Activated CD4-positive, alpha-beta memory T cell treated with anti-CD3 and anti-CD28 coated beads for 36 hours (primary cell): ENCODE measurements at regions not wholly inside any gene's neighbourhood (a gene's known extent, or its start where the extent isn't known, plus 50 kb on each side); places are given as distances from the start of the nearest gene placed in this dataset.
A peak's percentile ranks its signal among the peaks of the same experiment; 100 is the strongest.
"Not testable (repeated sequence)": the region's sequence is repeated elsewhere in the genome, so short reads cannot be mapped to it uniquely, and the experiment has no call there.

Experiments
- CTCF ChIA-PET: fragments of 350-600 bp; sonication (Branson Sonifier 250); formaldehyde crosslinking; loops from one replicate; lab custom pipeline; 2021; ENCODE audit warnings: antibody characterized with exemption, inconsistent platforms; lab: Charles Lee
- POLR2A ChIA-PET: fragments of 350-600 bp; sonication (Branson Sonifier 250); formaldehyde crosslinking; loops from one replicate; lab custom pipeline; 2021; ENCODE audit warnings: antibody characterized with exemption; lab: Charles Lee
- DNase-seq: peaks from one replicate; pipeline ENCODE4 v3.0.0-alpha.2; 2020
- H3K27ac Mint-ChIP-seq: one replicate; pipeline ENCODE4 v1.8.0; 2021; ENCODE audit warnings: mixed read lengths
- H3K27me3 Mint-ChIP-seq: one replicate; pipeline ENCODE4 v1.8.0; 2021; ENCODE audit warnings: mixed read lengths
- H3K36me3 Mint-ChIP-seq: one replicate; pipeline ENCODE4 v1.8.0; 2021; ENCODE audit warnings: mixed read lengths
- H3K4me1 Mint-ChIP-seq: one replicate; pipeline ENCODE4 v1.8.0; 2021; ENCODE audit warnings: low read depth, mixed read lengths
- H3K4me3 Mint-ChIP-seq: one replicate; pipeline ENCODE4 v1.8.0; 2021; ENCODE audit warnings: mild to moderate bottlenecking, mixed read lengths
- H3K9me3 Mint-ChIP-seq: one replicate; pipeline ENCODE4 v1.8.0; 2021; ENCODE audit warnings: mixed read lengths
- intact Hi-C: fragments of 100-400 bp; cut with micrococcal nuclease; formaldehyde crosslinking; loops from one replicate; pipeline ENCODE4 v1.15.1; 2023

DNA sequence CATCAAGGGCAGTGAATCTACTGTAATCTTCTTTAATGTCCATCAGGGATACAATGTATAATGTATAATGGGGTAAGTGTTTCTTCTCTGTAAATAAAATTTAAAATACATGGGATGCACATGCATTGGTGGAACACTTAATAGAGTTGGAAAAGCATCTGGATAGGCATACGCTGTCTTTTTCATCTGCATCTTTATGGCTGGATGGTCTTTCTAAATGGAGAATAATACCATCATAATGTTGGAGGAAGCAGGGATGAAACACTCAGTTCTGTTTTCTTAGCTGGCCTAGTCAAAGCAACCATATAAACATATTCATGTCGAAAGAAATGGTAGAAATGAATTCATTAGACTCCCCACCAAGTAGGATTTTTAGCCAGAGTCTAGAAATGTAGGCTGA is 202.8 kb downstream of the CDCA7 start:
- H3K27ac Mint-ChIP-seq: no peak overlapping the region
- no peaks in the 10 kb centered on the region for H3K36me3 Mint-ChIP-seq
- CTCF ChIA-PET: no interaction called here
- H3K4me3 Mint-ChIP-seq: no peak overlapping the region
- POLR2A ChIA-PET: no interaction called here
- peaks cover 5% of the 10 kb centered on the region for H3K4me1 Mint-ChIP-seq
- no peak for DNase-seq
- H3K27me3 Mint-ChIP-seq: peaks cover 10% of the 10 kb centered on the region
- no peaks in the 10 kb centered on the region for H3K9me3 Mint-ChIP-seq
- intact Hi-C loops: no loop called here

DNA sequence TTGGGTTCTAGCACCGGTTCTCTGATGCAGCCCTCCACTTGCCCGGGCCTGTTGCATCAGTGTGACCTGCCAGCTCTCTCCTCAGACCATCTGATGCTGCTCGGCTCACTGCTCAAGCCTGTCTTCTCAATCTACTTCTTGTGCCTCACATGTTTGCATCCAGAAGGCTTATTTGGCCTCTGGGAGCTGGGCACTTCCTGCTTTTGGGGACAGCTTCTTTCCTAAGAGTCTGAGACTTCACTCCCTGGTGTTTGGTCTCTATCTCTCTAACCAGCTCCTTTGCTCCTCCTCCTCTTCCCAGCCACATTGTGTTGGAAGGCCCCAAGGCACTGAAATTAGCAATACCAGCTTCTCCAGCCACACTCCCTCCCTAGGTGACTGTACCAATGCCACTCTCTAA is 212.8 kb downstream of the CDCA7 start:
- CTCF ChIA-PET: interaction anchor here (0.6 to 2.2 kb wide), 4 partner anchors 11 to 166 kb away, joined by 3 to 6 read pairs (median 4); no protein-coding TSS in a partner anchor

DNA sequence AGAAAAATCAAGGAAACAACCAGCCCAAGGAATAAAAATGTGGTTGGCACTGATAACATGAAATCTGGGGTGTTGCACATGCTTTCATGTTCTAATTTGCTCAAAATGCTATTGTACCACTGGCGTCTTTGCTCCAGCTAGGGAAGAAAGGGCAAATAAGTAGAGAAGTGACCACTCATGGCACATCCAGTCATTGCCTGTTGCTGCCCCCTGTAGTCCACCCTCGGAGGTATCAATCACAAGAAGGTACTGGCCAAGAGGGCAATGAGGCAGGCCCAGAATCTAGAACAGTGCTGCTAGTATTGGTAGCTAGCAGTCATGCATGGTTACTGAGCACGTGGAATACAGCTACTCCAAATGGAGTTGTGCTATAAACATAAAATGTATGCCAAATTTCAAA is 213.4 kb downstream of the CDCA7 start:
- Mint-ChIP-seq H3K36me3 (no peaks in the 10 kb centered on the region), H3K9me3 (no peaks in the 10 kb centered on the region), H3K4me3 (no peak overlapping the region), H3K27me3 (peaks cover 9% of the 10 kb centered on the region), H3K4me1 (peaks cover 3% of the 10 kb centered on the region), H3K27ac (no peak overlapping the region)
- POLR2A ChIA-PET: no interaction called here
- DNase-seq: peak; percentile 19
- intact Hi-C loops: no loop called here
- CTCF ChIA-PET: interaction anchor here (0.6 to 2.2 kb wide), 5 partner anchors 11 to 167 kb away, joined by 3 to 6 read pairs (median 3); no protein-coding TSS in a partner anchor

More for the DNA sequence above, 212.8 kb downstream of the CDCA7 start:
- intact Hi-C loops: no loop called here
- Mint-ChIP-seq H3K4me1 (peaks cover 3% of the 10 kb centered on the region), H3K27ac (no peak overlapping the region), H3K27me3 (peaks cover 13% of the 10 kb centered on the region), H3K9me3 (no peaks in the 10 kb centered on the region), H3K4me3 (no peak overlapping the region), H3K36me3 (no peaks in the 10 kb centered on the region)
- no peak for DNase-seq
- POLR2A ChIA-PET: no interaction called here

DNA sequence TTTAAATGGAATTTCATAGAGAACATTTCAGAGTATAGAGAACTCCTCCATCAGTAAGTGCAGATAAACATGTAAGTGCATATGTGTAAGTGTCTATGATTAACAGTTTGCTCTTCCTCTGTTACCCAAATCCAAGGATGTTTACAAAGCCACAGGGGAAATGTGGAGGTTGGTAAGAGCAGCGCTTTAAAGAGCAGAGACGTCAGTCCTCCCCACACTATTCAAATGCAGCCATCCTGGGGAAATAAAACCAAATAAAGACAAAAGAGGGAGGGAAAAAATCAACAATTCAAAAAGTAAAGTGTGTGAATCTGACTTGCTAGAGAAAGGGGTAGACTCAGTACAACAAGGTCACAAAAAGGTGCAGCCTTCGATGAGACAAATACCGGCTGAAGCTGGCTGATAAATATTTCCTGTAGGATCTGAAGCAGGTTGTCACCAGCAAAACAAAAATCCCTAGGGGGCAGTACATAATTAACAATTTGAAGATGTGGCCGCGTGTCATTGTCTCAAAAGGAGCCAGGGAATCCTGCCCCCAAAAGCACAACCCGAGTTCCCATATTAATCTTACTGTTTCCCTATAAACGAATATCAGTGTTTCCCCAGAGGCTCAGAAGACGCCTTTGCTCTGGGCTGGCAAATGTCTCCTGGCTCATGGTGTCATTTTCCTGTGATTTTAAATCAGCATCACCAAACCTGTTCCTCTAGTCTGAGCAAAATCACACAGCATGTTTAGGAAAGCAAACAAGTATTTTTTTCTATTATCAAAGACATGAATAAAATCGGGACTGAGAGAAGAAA is 216.5 kb downstream of the CDCA7 start:
- Mint-ChIP-seq H3K27me3 (peaks cover 7% of the 10 kb centered on the region), H3K9me3 (no peaks in the 10 kb centered on the region), H3K27ac (no peak overlapping the region), H3K4me1 (peaks cover 3% of the 10 kb centered on the region), H3K4me3 (no peak overlapping the region), H3K36me3 (no peaks in the 10 kb centered on the region)
- no peak for DNase-seq
- POLR2A ChIA-PET: no interaction called here
- CTCF ChIA-PET: no interaction called here
- intact Hi-C loops: loop anchor here (5.0 kb wide), 1 partner anchor 771 kb away; no protein-coding TSS in a partner anchor

DNA sequence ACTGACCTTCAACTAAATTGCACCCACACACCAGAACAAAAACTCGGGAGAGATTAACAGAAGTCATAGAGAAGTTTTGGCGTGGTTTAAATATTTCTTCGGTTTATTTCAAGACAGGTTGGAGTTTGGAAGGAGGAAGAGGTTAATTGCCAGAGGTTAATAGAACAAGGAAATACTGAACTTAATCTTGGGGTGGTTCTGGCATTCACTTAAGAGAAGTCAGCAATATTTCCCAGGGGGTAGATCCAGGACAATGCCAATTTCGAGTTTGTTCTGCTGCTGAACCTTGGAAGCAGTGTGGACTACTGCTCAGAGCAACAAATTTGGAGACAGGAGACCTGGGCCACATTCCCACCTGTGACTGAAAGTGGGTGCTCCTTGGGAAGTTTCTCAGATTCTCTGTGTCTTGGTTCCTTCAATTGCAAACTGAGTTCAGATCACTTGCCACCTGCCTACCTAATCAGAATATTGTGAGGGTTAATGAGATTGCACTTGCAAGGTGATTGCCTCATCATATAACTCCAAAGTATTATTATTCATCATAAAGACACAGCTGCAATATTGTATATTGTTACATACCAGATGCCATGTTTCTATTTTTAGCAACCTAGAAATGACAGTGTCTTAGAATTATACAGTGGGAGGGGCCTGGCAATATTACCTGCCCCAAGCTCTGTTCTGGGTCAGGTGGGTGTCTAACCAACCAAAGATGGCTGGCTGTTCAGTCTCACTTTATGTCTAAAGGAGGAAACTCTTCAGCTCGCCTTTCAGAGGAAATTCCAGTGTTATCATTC is 217.4 kb downstream of the CDCA7 start:
- ChIA-PET CTCF (no interaction called here), POLR2A (no interaction called here)
- no peak for DNase-seq
- H3K4me3 Mint-ChIP-seq: no peak overlapping the region
- peaks cover 7% of the 10 kb centered on the region for H3K27me3 Mint-ChIP-seq
- H3K4me1 Mint-ChIP-seq: peaks cover 3% of the 10 kb centered on the region
- H3K36me3 Mint-ChIP-seq: no peaks in the 10 kb centered on the region
- intact Hi-C loops: loop anchor here (5.0 kb wide), 1 partner anchor 770 kb away; no protein-coding TSS in a partner anchor
- H3K9me3 Mint-ChIP-seq: no peaks in the 10 kb centered on the region
- H3K27ac Mint-ChIP-seq: no peak overlapping the region

DNA sequence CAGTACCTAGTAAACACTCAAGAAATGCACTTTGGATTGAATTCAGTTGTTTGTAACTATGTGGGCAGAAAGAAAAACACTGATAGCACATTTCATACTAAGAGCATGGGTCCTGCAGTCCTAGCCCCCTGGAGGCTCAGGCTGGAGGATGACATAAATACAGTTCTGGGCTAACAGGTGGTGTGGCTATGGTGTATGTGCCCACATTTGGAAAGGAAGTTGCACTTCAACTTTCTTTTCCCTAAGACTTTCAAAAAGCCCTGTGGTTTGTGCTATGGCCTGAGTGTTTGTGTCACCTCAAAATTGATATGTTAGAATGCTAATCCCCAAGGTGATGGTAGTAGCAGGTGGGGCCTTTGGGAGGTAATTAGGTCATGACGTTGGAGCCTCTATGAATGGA is 218.2 kb downstream of the CDCA7 start:
- H3K9me3 Mint-ChIP-seq: no peaks in the 10 kb centered on the region
- H3K27me3 Mint-ChIP-seq: peaks cover 7% of the 10 kb centered on the region
- DNase-seq: no peak
- H3K4me1 Mint-ChIP-seq: peaks cover 3% of the 10 kb centered on the region
- H3K36me3 Mint-ChIP-seq: no peaks in the 10 kb centered on the region
- intact Hi-C loops: loop anchor here (5.0 kb wide), 1 partner anchor 769 kb away; no protein-coding TSS in a partner anchor
- no peak overlapping the region for H3K4me3 Mint-ChIP-seq
- ChIA-PET POLR2A (no interaction called here), CTCF (no interaction called here)
- no peak overlapping the region for H3K27ac Mint-ChIP-seq

DNA sequence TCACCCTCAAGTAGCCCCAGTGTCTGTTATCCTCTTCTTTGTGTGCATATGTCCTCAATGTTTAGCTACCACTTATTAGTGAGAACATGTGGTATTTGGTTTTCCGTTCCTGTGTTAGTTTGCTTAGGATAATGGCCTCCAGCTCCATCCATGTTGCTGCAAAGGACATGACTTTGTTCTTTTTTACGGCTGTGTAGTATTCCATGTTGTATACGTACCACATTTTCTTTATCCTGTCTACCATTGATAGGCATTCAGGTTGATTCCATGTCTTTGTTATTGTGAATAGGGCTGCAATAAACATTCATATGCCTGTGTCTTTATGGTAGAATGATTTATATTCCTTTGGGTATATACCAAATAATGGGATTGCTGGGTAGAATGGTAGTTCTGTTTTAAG is 219.1 kb downstream of the CDCA7 start:
- H3K9me3 Mint-ChIP-seq, H3K36me3 Mint-ChIP-seq, H3K27ac Mint-ChIP-seq, CTCF ChIA-PET, H3K4me3 Mint-ChIP-seq, DNase-seq, H3K27me3 Mint-ChIP-seq, H3K4me1 Mint-ChIP-seq, POLR2A ChIA-PET: not testable (repeated sequence)
- intact Hi-C loops: loop anchor here (5.0 kb wide), 1 partner anchor 769 kb away; no protein-coding TSS in a partner anchor

DNA sequence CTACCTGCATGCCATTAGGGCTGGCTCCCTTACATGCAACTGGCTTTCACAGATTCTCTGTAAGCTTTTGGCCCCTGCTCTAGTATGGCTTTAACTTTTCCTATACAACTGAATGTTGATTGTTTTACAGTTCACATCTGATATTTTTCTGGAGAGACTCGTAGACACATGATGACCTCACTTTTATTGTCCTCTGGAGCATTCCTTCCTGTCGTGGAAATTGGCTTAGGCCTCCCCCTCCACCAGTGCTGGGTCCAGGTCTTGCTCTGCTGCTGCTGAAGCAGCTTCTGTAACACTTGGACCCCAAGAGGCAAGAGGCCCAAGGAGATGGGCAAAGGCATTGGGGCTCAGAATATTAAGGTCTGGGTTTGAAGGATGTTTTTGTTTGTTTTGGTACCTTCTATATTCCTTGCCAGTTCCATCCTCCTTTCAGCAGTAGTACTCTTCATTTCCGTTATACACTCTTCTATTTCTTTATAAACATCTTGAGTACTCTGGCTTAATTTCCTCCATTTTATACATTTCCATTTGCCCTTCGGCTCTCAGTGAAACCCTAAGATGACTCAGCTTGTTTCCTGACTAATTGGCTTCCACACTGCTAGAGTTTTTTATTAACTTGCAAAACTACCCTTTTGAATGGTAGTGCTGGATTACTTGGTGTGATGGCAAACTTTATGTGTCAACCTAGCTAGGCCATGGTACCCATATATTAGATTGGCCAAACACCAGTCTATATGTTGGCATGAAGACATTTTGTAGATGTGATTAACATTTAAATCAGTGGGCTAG is 219.8 kb downstream of the CDCA7 start:
- Mint-ChIP-seq H3K36me3 (no peaks in the 10 kb centered on the region), H3K4me3 (no peak overlapping the region), H3K27ac (no peak overlapping the region), H3K27me3 (peaks cover 3% of the 10 kb centered on the region), H3K9me3 (no peaks in the 10 kb centered on the region), H3K4me1 (peaks cover 3% of the 10 kb centered on the region)
- DNase-seq: no peak
- CTCF ChIA-PET: no interaction called here
- intact Hi-C loops: loop anchor here (5.0 kb wide), 1 partner anchor 768 kb away; no protein-coding TSS in a partner anchor
- POLR2A ChIA-PET: no interaction called here

DNA sequence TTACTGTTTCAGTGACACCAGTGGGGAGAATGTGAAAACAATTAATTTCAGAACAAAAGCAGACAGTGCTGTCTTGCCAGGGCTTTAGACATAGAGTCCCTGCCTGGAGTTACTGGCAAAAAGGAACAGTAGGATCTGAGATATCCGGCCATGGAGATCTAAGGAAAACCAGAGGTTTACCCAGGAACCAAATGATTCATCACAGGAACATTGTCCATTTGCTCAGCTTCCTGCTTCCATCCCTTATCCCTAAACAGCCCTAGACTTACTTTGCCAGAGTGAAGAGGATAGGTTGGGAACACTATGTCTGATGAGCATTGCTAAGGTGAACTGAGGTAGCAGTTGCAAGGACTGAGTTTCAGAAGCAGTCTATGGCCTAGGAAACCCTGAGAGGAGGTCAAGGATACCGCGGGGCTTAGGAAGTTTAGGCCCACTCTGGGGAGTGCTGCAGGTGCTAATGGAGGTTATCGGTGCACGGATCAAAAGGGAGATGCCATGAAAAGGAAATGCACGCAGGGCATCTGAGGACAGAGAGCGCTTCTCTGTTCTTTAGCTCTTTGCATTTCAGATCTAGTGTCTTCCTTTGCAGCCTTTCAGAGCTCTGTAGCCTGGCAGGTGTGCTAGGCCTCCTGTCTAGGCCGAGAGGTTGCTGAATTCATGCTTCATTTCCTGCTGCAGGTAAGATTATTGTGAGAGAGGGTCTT is 223.9 kb downstream of the CDCA7 start:
- no peaks in the 10 kb centered on the region for H3K36me3 Mint-ChIP-seq
- intact Hi-C loops: no loop called here

DNA sequence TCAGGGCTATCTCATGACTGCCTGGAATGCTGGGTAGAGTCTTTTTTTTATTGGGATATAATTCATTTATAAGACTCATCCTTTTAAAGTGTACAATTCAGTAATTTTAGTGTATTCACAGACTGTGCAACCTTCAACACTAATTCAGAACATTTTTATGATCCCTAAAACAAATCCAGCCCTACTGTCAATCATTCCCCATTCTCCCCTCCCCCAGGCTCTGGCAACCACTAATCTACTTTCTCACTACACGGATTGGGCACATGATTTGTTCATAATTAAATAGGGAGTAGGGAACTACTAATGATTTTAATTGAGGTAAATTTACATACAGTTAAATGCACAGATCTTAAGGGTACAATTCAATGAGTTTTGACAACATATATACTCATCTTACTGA is 225.7 kb downstream of the CDCA7 start:
- Mint-ChIP-seq H3K27me3 (peaks cover 6% of the 10 kb centered on the region), H3K4me1 (no peaks in the 10 kb centered on the region), H3K27ac (no peak overlapping the region), H3K36me3 (no peaks in the 10 kb centered on the region), H3K9me3 (no peaks in the 10 kb centered on the region), H3K4me3 (no peak overlapping the region)
- ChIA-PET CTCF (no interaction called here), POLR2A (no interaction called here)
- no peak for DNase-seq
- intact Hi-C loops: no loop called here

More for the DNA sequence above, 223.9 kb downstream of the CDCA7 start:
- DNase-seq: no peak
- CTCF ChIA-PET: no interaction called here
- H3K4me1 Mint-ChIP-seq: no peaks in the 10 kb centered on the region
- H3K27ac Mint-ChIP-seq: no peak overlapping the region
- H3K27me3 Mint-ChIP-seq: peaks cover 2% of the 10 kb centered on the region
- no peaks in the 10 kb centered on the region for H3K9me3 Mint-ChIP-seq
- POLR2A ChIA-PET: no interaction called here
- H3K4me3 Mint-ChIP-seq: no peak overlapping the region

DNA sequence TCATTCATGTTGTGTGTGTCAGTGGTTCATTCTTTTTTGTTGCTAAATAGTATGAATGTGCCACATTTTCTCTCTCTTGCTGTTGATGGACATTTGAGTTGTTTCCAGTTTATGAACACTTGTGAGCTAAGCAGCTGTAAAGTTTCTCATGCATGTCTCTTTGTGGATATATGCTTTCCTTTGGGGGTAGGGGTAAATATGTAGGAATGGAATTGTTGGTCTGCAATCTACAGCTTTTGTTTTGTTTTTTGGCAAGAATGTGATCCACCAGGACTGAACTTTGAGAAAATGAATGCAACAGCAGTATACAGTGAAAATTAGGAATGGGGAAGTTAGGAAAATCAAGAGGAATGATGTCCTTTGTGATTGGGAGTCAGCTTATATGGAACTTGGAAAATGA is 226.3 kb downstream of the CDCA7 start:
- intact Hi-C loops: no loop called here
- DNase-seq: no peak
- ChIA-PET POLR2A (no interaction called here), CTCF (no interaction called here)
- Mint-ChIP-seq H3K27me3 (peaks cover 9% of the 10 kb centered on the region), H3K4me3 (no peak overlapping the region), H3K9me3 (no peaks in the 10 kb centered on the region), H3K36me3 (no peaks in the 10 kb centered on the region), H3K4me1 (no peaks in the 10 kb centered on the region), H3K27ac (no peak overlapping the region)
